GM12878 (cell line): ENCODE measurements at regions not wholly inside any gene's neighbourhood (a gene's known extent, or its start where the extent isn't known, plus 50 kb on each side); places are given as distances from the start of the nearest gene placed in this dataset.

Source experiments
- RFX5 ChIP-seq: IDR thresholded peaks from 2 replicates; pipeline ENCODE4 v1.6.1; 2011; ENCODE audit warnings: low read depth, low read length, improper control_type of control experiment
- TF ChIP-seq, protein P1 (sequence below): IDR thresholded peaks from 2 replicates; pipeline ENCODE4 v1.6.1; 2012; ENCODE audit warnings: improper control_type of control experiment, low read depth, low read length; ENCODE audit not compliant: insufficient replicate concordance
- TF ChIP-seq, protein P2 (sequence below): fragments of 150-350 bp; IDR thresholded peaks from 2 replicates; pipeline ENCODE4 v1.6.1; 2016; ENCODE audit warnings: low read depth, low read length

DNA sequence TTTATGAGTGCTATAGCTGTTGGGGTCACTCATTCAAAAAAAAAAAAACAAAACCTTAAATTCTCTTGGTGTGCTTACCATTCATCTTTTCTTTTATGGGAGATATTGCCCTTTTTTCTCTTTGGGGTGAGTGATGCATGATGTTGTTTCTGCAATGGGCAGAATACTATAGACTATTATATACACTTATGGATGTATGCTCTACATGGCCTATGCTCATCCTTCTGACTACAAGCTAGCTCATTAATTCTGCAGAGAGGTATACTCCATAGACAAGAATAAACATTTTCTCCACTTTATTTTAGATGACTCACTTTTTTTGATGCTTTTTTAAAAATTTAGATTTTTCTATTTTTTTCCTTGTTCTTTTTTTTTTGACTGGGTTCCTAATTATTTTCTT lies 160.3 kb upstream of the ANK2 start (continued):
- TF ChIP-seq, protein P1, sequence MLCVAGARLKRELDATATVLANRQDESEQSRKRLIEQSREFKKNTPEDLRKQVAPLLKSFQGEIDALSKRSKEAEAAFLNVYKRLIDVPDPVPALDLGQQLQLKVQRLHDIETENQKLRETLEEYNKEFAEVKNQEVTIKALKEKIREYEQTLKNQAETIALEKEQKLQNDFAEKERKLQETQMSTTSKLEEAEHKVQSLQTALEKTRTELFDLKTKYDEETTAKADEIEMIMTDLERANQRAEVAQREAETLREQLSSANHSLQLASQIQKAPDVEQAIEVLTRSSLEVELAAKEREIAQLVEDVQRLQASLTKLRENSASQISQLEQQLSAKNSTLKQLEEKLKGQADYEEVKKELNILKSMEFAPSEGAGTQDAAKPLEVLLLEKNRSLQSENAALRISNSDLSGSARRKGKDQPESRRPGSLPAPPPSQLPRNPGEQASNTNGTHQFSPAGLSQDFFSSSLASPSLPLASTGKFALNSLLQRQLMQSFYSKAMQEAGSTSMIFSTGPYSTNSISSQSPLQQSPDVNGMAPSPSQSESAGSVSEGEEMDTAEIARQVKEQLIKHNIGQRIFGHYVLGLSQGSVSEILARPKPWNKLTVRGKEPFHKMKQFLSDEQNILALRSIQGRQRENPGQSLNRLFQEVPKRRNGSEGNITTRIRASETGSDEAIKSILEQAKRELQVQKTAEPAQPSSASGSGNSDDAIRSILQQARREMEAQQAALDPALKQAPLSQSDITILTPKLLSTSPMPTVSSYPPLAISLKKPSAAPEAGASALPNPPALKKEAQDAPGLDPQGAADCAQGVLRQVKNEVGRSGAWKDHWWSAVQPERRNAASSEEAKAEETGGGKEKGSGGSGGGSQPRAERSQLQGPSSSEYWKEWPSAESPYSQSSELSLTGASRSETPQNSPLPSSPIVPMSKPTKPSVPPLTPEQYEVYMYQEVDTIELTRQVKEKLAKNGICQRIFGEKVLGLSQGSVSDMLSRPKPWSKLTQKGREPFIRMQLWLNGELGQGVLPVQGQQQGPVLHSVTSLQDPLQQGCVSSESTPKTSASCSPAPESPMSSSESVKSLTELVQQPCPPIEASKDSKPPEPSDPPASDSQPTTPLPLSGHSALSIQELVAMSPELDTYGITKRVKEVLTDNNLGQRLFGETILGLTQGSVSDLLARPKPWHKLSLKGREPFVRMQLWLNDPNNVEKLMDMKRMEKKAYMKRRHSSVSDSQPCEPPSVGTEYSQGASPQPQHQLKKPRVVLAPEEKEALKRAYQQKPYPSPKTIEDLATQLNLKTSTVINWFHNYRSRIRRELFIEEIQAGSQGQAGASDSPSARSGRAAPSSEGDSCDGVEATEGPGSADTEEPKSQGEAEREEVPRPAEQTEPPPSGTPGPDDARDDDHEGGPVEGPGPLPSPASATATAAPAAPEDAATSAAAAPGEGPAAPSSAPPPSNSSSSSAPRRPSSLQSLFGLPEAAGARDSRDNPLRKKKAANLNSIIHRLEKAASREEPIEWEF = no peak
- TF ChIP-seq, protein P2, sequence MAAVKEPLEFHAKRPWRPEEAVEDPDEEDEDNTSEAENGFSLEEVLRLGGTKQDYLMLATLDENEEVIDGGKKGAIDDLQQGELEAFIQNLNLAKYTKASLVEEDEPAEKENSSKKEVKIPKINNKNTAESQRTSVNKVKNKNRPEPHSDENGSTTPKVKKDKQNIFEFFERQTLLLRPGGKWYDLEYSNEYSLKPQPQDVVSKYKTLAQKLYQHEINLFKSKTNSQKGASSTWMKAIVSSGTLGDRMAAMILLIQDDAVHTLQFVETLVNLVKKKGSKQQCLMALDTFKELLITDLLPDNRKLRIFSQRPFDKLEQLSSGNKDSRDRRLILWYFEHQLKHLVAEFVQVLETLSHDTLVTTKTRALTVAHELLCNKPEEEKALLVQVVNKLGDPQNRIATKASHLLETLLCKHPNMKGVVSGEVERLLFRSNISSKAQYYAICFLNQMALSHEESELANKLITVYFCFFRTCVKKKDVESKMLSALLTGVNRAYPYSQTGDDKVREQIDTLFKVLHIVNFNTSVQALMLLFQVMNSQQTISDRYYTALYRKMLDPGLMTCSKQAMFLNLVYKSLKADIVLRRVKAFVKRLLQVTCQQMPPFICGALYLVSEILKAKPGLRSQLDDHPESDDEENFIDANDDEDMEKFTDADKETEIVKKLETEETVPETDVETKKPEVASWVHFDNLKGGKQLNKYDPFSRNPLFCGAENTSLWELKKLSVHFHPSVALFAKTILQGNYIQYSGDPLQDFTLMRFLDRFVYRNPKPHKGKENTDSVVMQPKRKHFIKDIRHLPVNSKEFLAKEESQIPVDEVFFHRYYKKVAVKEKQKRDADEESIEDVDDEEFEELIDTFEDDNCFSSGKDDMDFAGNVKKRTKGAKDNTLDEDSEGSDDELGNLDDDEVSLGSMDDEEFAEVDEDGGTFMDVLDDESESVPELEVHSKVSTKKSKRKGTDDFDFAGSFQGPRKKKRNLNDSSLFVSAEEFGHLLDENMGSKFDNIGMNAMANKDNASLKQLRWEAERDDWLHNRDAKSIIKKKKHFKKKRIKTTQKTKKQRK = no peak
- TF ChIP-seq RFX5 = no peak
